ENCODE measurements at regions not wholly inside any gene's neighbourhood (a gene's known extent, or its start where the extent isn't known, plus 50 kb on each side); places are given as distances from the start of the nearest gene placed in this dataset.

DNA sequence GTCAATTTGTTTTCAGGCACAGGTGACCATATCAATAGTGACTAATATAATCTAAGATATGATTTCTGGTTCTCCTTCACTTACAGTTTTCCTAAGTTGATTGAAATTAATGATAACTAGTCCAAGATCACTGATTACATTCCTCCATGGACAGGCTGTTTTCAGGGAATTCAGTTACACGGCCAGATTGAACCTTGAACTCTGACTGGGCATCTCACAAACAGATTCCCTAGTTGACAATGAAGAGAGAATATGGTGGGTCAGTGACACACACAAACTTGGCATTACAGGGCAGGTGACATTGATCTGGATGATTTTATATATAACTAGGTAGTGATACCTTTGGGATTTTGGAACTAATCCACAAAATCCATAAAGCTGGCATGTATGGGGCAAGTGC, 110.2 kb upstream of the EGR2 start:
- H3K27ac ChIP-seq = no peak overlapping the region
- no peaks in the 10 kb centered on the region for H3K4me1 ChIP-seq
- TF ChIP-seq, protein P1, sequence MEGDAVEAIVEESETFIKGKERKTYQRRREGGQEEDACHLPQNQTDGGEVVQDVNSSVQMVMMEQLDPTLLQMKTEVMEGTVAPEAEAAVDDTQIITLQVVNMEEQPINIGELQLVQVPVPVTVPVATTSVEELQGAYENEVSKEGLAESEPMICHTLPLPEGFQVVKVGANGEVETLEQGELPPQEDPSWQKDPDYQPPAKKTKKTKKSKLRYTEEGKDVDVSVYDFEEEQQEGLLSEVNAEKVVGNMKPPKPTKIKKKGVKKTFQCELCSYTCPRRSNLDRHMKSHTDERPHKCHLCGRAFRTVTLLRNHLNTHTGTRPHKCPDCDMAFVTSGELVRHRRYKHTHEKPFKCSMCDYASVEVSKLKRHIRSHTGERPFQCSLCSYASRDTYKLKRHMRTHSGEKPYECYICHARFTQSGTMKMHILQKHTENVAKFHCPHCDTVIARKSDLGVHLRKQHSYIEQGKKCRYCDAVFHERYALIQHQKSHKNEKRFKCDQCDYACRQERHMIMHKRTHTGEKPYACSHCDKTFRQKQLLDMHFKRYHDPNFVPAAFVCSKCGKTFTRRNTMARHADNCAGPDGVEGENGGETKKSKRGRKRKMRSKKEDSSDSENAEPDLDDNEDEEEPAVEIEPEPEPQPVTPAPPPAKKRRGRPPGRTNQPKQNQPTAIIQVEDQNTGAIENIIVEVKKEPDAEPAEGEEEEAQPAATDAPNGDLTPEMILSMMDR (IDR thresholded peaks at IDR 0.05) = no peak
- H3K27me3 ChIP-seq = no peaks in the 10 kb centered on the region
- H3K36me3 ChIP-seq = no peaks in the 10 kb centered on the region
- H3K9me3 ChIP-seq = no peaks in the 10 kb centered on the region
- intact Hi-C loops (cut with DNase I; ENCODE audit: low total_unique reads) = no loop called here
- H3K4me3 ChIP-seq = no peak overlapping the region
- no peak for DNase-seq

DNA sequence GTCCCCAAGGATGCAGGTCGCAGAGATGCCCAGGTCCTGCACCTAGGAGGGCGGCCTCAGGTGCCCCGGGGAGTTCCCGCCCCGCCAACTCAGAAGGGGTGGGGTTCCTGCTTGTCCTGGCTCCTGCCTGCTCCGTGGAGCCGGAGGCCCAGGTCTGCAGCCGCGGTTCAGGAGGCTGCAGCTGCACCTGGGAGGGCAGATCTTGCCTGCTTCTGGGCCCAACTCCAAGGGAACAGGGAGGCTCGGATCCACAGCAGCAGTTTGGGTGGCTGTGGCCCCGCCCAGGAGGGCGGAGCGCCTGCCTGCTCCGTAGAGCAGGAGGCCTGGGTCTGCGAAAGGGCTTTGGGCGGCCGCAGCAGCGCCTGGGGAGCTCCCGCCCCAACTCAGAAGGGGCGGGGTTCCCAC, 108.2 kb upstream of the EGR2 start:
- Histone ChIP-seq H3K27me3 (no peaks in the 10 kb centered on the region), H3K4me1 (no peaks in the 10 kb centered on the region), H3K36me3 (no peaks in the 10 kb centered on the region), H3K4me3 (no peak overlapping the region), H3K9me3 (no peaks in the 10 kb centered on the region), H3K27ac (no peak overlapping the region)
- no peak for DNase-seq
- TF ChIP-seq, protein P1 (IDR thresholded peaks at IDR 0.05) = no peak
- intact Hi-C loops (cut with DNase I; ENCODE audit: low total_unique reads) = no loop called here

- Histone ChIP-seq H3K4me1 (peaks cover 0 to 14% (median 6%) of the 10 kb centered on the region in 4 donors), H3K4me3 (no peak overlapping the region), H3K36me3 (no peaks in the 10 kb centered on the region), H3K27me3 (no peaks in the 10 kb centered on the region), H3K9me3 (no peaks in the 10 kb centered on the region), H3K27ac (no peak overlapping the region)
- DNase-seq = no peak
- intact Hi-C loops (cut with DNase I; ENCODE audit: low total_unique reads) = no loop called here
- TF ChIP-seq, protein P1 (IDR thresholded peaks at IDR 0.05) = no peak
These were observed 103.6 kb upstream of the EGR2 start for GRCh38 chr10:62919776-62920175.

DNA sequence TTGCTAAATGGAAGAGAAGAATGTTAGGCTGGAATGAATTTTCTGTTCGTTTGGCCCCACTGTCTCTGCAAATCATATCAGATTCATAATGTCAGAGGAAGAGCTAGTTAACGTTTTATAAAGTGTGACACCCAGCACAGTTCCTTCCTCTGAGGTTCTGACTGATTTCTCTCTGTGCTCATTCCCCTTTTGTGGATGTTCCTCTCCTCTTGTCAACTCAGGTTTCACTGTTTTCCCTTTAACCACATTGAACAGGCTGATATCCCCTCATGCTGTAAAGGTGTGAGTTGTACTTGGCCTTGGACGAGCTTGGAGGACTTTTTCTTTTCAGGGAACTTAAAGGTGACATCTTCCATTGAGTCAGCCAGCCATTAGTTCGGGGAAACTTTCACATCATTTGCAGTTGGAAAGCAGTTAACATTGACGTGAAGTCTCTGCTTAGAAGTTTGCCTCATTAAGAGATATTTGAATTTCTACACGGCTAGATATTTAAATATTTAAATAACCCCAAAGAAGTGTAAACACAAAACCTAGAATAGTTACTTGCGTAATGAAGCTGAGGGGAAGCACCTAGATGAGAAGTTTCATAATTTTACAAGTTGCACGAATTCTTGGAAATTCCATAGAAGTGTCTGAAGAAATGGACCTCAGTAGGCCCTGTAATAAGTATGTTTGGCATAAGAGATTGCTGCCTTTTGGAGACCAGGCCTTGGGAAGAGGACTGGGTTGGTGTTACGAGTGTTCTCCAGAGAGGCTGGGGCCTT, 101.5 kb upstream of the EGR2 start:
- Histone ChIP-seq H3K4me3 (no peak overlapping the region), H3K27ac (no peak overlapping the region), H3K36me3 (no peaks in the 10 kb centered on the region), H3K9me3 (no peaks in the 10 kb centered on the region), H3K27me3 (no peaks in the 10 kb centered on the region), H3K4me1 (peaks cover 0 to 19% (median 7%) of the 10 kb centered on the region in 4 donors)
- intact Hi-C loops (cut with DNase I; ENCODE audit: low total_unique reads) = no loop called here
- TF ChIP-seq, protein P1 (IDR thresholded peaks at IDR 0.05) = no peak
- no peak for DNase-seq

DNA sequence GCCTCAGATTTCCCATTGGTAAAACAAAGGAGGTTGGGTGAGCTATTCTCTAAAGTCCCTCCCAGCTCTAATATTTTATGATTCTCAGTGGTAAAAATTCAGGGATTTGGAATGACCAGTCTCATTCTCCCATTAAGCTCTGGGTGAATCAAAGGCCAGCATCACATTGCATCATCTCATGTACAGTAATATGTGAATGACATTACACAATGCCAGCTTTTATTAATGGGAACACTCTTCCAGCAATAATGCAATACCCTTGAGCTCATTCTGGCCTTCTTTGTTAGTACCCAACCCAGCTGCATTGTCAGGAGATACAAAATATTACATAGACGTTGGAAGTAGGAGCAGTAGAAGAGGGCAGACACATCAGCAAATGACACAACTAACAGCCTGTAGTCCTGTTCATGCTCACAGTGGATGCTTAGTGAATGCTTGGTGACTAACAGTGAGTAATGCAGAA, 100.0 kb upstream of the EGR2 start:
- no peak overlapping the region for H3K27ac ChIP-seq
- no peak overlapping the region for H3K4me3 ChIP-seq
- no peaks in the 10 kb centered on the region for H3K9me3 ChIP-seq
- H3K4me1 ChIP-seq = peaks cover 0 to 19% (median 7%) of the 10 kb centered on the region in 4 donors
- H3K27me3 ChIP-seq = no peaks in the 10 kb centered on the region
- DNase-seq = peak in 1 of 2 donors; percentile 25
- intact Hi-C loops (cut with DNase I; ENCODE audit: low total_unique reads) = no loop called here
- TF ChIP-seq, protein P1 (IDR thresholded peaks at IDR 0.05) = no peak
- no peaks in the 10 kb centered on the region for H3K36me3 ChIP-seq

All from tibial artery (tissue), 4 donors.